ENCODE measurements at regions not wholly inside any gene's neighbourhood (a gene's known extent, or its start where the extent isn't known, plus 50 kb on each side); places are given as distances from the start of the nearest gene placed in this dataset.

DNA sequence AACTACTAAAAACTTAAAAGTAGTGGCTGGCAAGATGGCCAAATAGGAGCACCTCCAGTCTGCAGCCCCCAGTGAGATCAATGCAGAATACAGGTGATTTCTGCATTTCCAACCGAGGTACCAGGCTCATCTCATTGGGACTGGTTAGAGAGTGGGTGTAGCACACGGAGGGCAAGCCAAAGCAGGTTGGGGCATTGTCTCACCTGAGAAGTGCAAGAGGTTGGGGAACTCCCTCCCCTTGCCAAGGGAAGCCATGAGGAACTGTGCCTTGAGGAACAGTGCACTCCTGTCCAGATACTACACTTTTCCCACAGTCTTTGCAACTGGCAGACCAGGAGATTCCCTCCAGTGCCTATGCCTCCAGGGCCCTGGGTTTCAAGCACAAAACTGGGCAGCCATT is 311.1 kb downstream of the PAPSS1 start:
- intact Hi-C loops (cut with DNase I; ENCODE audit: low total_unique reads), result no loop called here
- Histone ChIP-seq H3K27me3 (replicated peaks in 1 of 7) (no peaks in the 10 kb centered on the region), H3K36me3 (no peaks in the 10 kb centered on the region), H3K27ac (no peak overlapping the region), H3K4me3 (no peak overlapping the region), H3K4me1 (no peaks in the 10 kb centered on the region), H3K9me3 (peaks cover 0 to 21% (median 7%) of the 10 kb centered on the region in 8 donors)
- no peak for DNase-seq
- TF ChIP-seq POLR2A (IDR thresholded peaks at IDR 0.05), result no peak
- TF ChIP-seq, protein P1, sequence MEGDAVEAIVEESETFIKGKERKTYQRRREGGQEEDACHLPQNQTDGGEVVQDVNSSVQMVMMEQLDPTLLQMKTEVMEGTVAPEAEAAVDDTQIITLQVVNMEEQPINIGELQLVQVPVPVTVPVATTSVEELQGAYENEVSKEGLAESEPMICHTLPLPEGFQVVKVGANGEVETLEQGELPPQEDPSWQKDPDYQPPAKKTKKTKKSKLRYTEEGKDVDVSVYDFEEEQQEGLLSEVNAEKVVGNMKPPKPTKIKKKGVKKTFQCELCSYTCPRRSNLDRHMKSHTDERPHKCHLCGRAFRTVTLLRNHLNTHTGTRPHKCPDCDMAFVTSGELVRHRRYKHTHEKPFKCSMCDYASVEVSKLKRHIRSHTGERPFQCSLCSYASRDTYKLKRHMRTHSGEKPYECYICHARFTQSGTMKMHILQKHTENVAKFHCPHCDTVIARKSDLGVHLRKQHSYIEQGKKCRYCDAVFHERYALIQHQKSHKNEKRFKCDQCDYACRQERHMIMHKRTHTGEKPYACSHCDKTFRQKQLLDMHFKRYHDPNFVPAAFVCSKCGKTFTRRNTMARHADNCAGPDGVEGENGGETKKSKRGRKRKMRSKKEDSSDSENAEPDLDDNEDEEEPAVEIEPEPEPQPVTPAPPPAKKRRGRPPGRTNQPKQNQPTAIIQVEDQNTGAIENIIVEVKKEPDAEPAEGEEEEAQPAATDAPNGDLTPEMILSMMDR (IDR thresholded peaks at IDR 0.05 in 8 of 11, conservative IDR thresholded peaks at IDR 0.05 in 3 of 11), result no peak
- no peak for TF ChIP-seq POLR2AphosphoS5 (IDR thresholded peaks at IDR 0.05)
- 45 to 65% (median 50%) methylated on average over 2 of the region's 2 CpGs for WGBS, 5 donors

DNA sequence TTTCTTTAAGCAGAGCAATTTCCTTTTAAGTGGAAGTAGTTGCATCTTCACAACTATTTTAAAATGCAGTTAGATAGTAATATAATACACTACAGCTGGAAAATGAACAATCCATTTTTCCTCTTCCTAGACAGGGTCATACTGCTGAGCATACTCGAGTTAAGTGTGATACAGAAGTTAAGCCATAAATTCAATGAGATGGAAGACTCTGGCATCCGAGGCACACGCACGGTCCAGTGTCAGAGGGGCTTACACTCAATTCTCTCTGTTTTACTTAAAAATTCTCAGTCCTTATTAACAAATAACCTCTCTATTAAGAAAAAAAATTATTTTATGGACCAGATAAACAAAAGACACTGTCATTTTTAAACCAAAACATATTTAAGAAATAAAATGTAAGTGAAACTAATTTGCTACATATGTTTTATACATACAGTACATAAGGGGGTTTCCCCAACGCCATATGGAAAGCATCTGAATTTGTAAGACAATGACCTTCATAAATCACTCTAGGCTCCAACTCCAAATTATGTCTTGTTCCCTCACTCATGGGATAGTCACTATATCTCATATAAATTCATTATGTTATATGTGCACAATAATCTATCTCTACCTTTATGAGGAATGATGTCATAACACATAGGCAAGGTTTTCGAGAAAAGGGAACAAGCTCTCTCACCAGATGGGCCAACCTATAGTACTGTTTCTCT is 315.3 kb downstream of the PAPSS1 start:
- WGBS, 5 donors, result 64 to 86% (median 77%) methylated on average over 6 of the region's 6 CpGs
- intact Hi-C loops (cut with DNase I; ENCODE audit: low total_unique reads), result no loop called here
- H3K4me3 ChIP-seq, result no peak overlapping the region
- TF ChIP-seq POLR2AphosphoS5 (IDR thresholded peaks at IDR 0.05) (no peak), POLR2A (IDR thresholded peaks at IDR 0.05) (no peak)
- TF ChIP-seq, protein P1 (IDR thresholded peaks at IDR 0.05 in 8 of 11, conservative IDR thresholded peaks at IDR 0.05 in 3 of 11), result no peak
- H3K4me1 ChIP-seq, result no peaks in the 10 kb centered on the region
- peaks cover 0 to under 1% (median 0%) of the 10 kb centered on the region in 8 donors for H3K9me3 ChIP-seq
- DNase-seq, result no peak
- no peaks in the 10 kb centered on the region for H3K27me3 ChIP-seq (replicated peaks in 1 of 7)
- no peak overlapping the region for H3K27ac ChIP-seq
- H3K36me3 ChIP-seq, result no peaks in the 10 kb centered on the region

DNA sequence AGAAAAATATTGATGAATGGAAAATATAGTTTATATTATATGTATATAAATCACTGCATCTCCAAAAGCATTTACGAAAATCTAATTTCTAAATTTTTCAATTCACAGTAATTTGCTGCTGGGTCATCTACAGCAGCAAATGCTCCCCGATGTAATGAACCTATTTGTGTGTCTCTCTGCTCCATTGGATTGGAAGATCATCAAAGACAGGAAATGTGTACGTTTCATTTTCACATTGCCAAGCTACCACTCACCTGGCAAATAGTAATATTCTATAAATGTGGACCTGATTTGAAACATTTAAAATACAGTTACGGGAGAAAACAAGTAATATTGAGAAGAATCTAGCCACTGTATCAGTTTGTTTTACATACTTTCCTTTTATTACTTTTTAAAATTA is 317.7 kb downstream of the PAPSS1 start:
- Histone ChIP-seq H3K4me1 (no peaks in the 10 kb centered on the region), H3K27me3 (replicated peaks in 1 of 7) (no peaks in the 10 kb centered on the region), H3K4me3 (no peak overlapping the region), H3K27ac (no peak overlapping the region), H3K36me3 (no peaks in the 10 kb centered on the region), H3K9me3 (no peaks in the 10 kb centered on the region)
- intact Hi-C loops (cut with DNase I; ENCODE audit: low total_unique reads), result no loop called here
- no peak for DNase-seq
- no peak for TF ChIP-seq POLR2AphosphoS5 (IDR thresholded peaks at IDR 0.05)
- TF ChIP-seq POLR2A (IDR thresholded peaks at IDR 0.05), result no peak
- TF ChIP-seq, protein P1 (IDR thresholded peaks at IDR 0.05 in 8 of 11, conservative IDR thresholded peaks at IDR 0.05 in 3 of 11), result no peak
- WGBS, 5 donors, result 63 to 79% (median 66%) methylated on average over 4 of the region's 4 CpGs

DNA sequence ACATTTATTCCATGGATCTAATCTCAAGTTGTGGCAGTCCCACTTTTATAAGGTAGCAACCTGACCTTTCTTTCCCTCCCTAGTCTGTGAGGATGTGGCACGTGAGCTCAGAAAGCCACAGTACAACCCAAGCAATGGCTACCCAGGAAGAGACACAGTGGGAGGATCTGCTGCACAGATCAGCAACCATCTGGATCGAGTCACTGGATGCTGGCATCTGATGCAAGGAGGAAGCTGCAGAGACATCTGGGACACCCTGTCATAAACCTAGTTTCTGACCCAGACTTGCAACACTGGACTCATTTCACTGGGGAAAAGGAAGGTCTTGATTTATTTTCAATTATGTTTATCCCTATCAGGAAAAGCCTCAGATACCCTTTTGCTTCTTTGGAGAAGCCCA is 327.1 kb downstream of the PAPSS1 start:
- intact Hi-C loops (cut with DNase I; ENCODE audit: low total_unique reads), result no loop called here
- WGBS, 5 donors, result 35 to 76% (median 56%) methylated on average over 2 of the region's 2 CpGs
- TF ChIP-seq POLR2AphosphoS5 (IDR thresholded peaks at IDR 0.05) (no peak), POLR2A (IDR thresholded peaks at IDR 0.05) (no peak)
- TF ChIP-seq, protein P1 (IDR thresholded peaks at IDR 0.05 in 8 of 11, conservative IDR thresholded peaks at IDR 0.05 in 3 of 11), result no peak
- no peak overlapping the region for H3K4me3 ChIP-seq
- H3K4me1 ChIP-seq, result no peaks in the 10 kb centered on the region
- no peaks in the 10 kb centered on the region for H3K27me3 ChIP-seq (replicated peaks in 1 of 7)
- no peak for DNase-seq
- no peak overlapping the region for H3K27ac ChIP-seq
- H3K9me3 ChIP-seq, result no peaks in the 10 kb centered on the region
- H3K36me3 ChIP-seq, result no peaks in the 10 kb centered on the region
